ENCODE measurements at regions not wholly inside any gene's neighbourhood (a gene's known extent, or its start where the extent isn't known, plus 50 kb on each side); places are given as distances from the start of the nearest gene placed in this dataset.

- TF ChIP-seq ZNF114 (CRISPR knock-in tag; IDR thresholded peaks at IDR 0.05) (no peak), CTCF (conservative IDR thresholded peaks at IDR 0.05; ENCODE audit: low read depth in 2 of 2) (no peak), REST (IDR thresholded peaks at IDR 0.05; ENCODE audit: unreplicated experiment) (no peak), POLR2AphosphoS5 (IDR thresholded peaks at IDR 0.05; ENCODE audit: low read depth) (no peak), JUNB (IDR thresholded peaks at IDR 0.05; ENCODE audit: unreplicated experiment) (no peak), EZH2phosphoT487 (IDR thresholded peaks at IDR 0.05; ENCODE audit: unreplicated experiment) (no peak), EZH2 (IDR thresholded peaks at IDR 0.05; ENCODE audit: low read depth, unreplicated experiment) (no peak), STAT1 (IDR thresholded peaks at IDR 0.05; ENCODE audit: unreplicated experiment) (no peak), ETS1 (IDR thresholded peaks at IDR 0.05) (no peak), ZNF462 (CRISPR knock-in tag; IDR thresholded peaks at IDR 0.05) (no peak), NANOG (IDR thresholded peaks at IDR 0.05; ENCODE audit: borderline replicate concordance) (no peak), ZNF331 (CRISPR knock-in tag; IDR thresholded peaks at IDR 0.05; ENCODE audit: low read depth) (no peak), CREB1 (CRISPR knock-in tag; IDR thresholded peaks at IDR 0.05; ENCODE audit: low read depth) (no peak)
- H3K36me3 ChIP-seq (ENCODE audit: insufficient read depth) = peaks cover 11% of the 10 kb centered on the region; the same call in 1 of the 2 replicates
- H3K4me2 ChIP-seq = no peak overlapping the region
- DNase-seq (ENCODE audit: low spot score) (no peak), ATAC-seq (no peak)
- no peaks in the 10 kb centered on the region for H3K4me1 Mint-ChIP-seq
- H3F3A ChIP-seq (replicated peaks; ENCODE audit: low read depth) = no peaks in the 10 kb centered on the region
- no peaks in the 10 kb centered on the region for H3K79me2 ChIP-seq (replicated peaks; ENCODE audit: insufficient read depth)
- H3K27me3 Mint-ChIP-seq (ENCODE audit: insufficient read depth, low read depth, poor library complexity) = peaks cover 6% of the 10 kb centered on the region
- no peaks in the 10 kb centered on the region for H3K27me3 ChIP-seq (ENCODE audit: insufficient read depth)
- no peak overlapping the region for H3K27ac Mint-ChIP-seq
- H3K36me3 Mint-ChIP-seq (ENCODE audit: low read depth) = peaks cover 11% of the 10 kb centered on the region; the same call in 2 of the 3 replicates
- no peaks in the 10 kb centered on the region for H4K20me1 ChIP-seq (replicated peaks; ENCODE audit: insufficient read depth)
- no peaks in the 10 kb centered on the region for H3K4me1 ChIP-seq (ENCODE audit: insufficient read depth)
- peaks cover 18% of the 10 kb centered on the region for H3K9me3 Mint-ChIP-seq
- peak overlapping the region; percentile 83; the same call in 1 of the 2 replicates for H2AFZ ChIP-seq
- no peak overlapping the region for H3K4me3 ChIP-seq
- H3K4me3 Mint-ChIP-seq = no peak overlapping the region
- H3K9me2 ChIP-seq (ENCODE audit: insufficient read depth) = peaks cover 12% of the 10 kb centered on the region
- H3K27ac ChIP-seq (ENCODE audit: low read depth) = no peak overlapping the region
Observed at GRCh38 chr5:37954561-37954960, 114.7 kb upstream of the GDNF start.
